SK-N-SH (cell line): ENCODE measurements at regions not wholly inside any gene's neighbourhood (a gene's known extent, or its start where the extent isn't known, plus 50 kb on each side); places are given as distances from the start of the nearest gene placed in this dataset.
A peak's percentile ranks its signal among the peaks of the same experiment; 100 is the strongest.

Experiments
- CTCF ChIA-PET: fragments of 300-600, 350-600 bp; formaldehyde crosslinking; extraction: SDS; loops from one replicate; lab custom pipeline; 2021; lab: Yijun Ruan, JAX
- POLR2A ChIA-PET: fragments of 350-600 bp; sonication (Branson Sonifier 250); formaldehyde crosslinking; extraction: SDS; loops from one replicate; lab custom pipeline; 2020; ENCODE audit warnings: antibody characterized with exemption, inconsistent platforms; lab: Yijun Ruan, JAX
- DNase-seq: peaks from one replicate; pipeline ENCODE4 v3.0.0; 2012
- H2AFZ ChIP-seq: fragments of 200-600 bp; sonication (generic); 2 replicates; pipeline ENCODE4 v1.8.1; 2016; ENCODE audit warnings: antibody characterized with exemption, mild to moderate bottlenecking, low read depth
- H3F3A ChIP-seq: fragments of 200-600 bp; sonication (generic); replicated peaks from 2 replicates; pipeline ENCODE3; 2016; ENCODE audit warnings: antibody characterized with exemption, mild to moderate bottlenecking; ENCODE audit not compliant: insufficient read depth
- H3K27ac ChIP-seq, 2 experiments: fragments of 200-500 bp in 1 of 2; fragments of 200-600 bp in 1 of 2; sonication (Bioruptor generic) in 1 of 2; sonication (generic), shearing (Covaris generic) in 1 of 2; 2 replicates each; pipeline versions ENCODE4 v1.5.1 to v1.6.1; 2014 to 2016; ENCODE audit warnings: low read depth in 2 of 2, inconsistent platforms in 1 of 2, low read length in 1 of 2, mild to moderate bottlenecking in 1 of 2, mixed read lengths in 1 of 2
- H3K27me3 ChIP-seq: fragments of 200-600 bp; sonication (generic), shearing (Covaris generic); 2 replicates; pipeline ENCODE4 v1.6.1; 2016; ENCODE audit warnings: mixed run types; ENCODE audit not compliant: insufficient read depth
- H3K36me3 ChIP-seq, 2 experiments: fragments of 200-500 bp in 1 of 2; fragments of 200-600 bp in 1 of 2; sonication (Bioruptor generic) in 1 of 2; sonication (generic) in 1 of 2; replicated peaks in 1 of 2; 2 replicates each; pipeline versions ENCODE3 to v1.5.1; 2014 to 2016; ENCODE audit warnings: low read length in 1 of 2, mild to moderate bottlenecking in 1 of 2; ENCODE audit not compliant: insufficient read depth in 2 of 2, control insufficient read depth in 1 of 2
- H3K4me1 ChIP-seq, 2 experiments: fragments of 200-500 bp in 1 of 2; fragments of 200-600 bp in 1 of 2; sonication (Bioruptor generic) in 1 of 2; sonication (generic), shearing (Covaris generic) in 1 of 2; 2 replicates each; pipeline versions ENCODE4 v1.5.1 to v1.6.1; 2014 to 2016; ENCODE audit warnings: low read depth in 1 of 2, low read length in 1 of 2, mixed run types in 1 of 2; ENCODE audit not compliant: insufficient read depth in 2 of 2, control insufficient read depth in 1 of 2
- H3K4me2 ChIP-seq: fragments of 200-600 bp; sonication (generic), shearing (Covaris generic); 2 replicates; pipeline ENCODE4 v1.6.1; 2017; ENCODE audit warnings: mixed run types
- H3K4me3 ChIP-seq, 2 experiments: fragments of 200-500 bp in 1 of 2; fragments of 200-600 bp in 1 of 2; sonication (Bioruptor generic) in 1 of 2; sonication (generic), shearing (Covaris generic) in 1 of 2; 2 replicates each; pipeline versions ENCODE4 v1.5.1 to v1.8.1; 2014 to 2016; ENCODE audit warnings: low read depth in 2 of 2, inconsistent platforms in 1 of 2, low read length in 1 of 2, mild to moderate bottlenecking in 1 of 2, mixed read lengths in 1 of 2, moderate library complexity in 1 of 2
- H3K79me2 ChIP-seq: fragments of 200-600 bp; sonication (generic); 2 replicates; pipeline ENCODE4 v1.8.1; 2017; ENCODE audit warnings: mild to moderate bottlenecking; ENCODE audit not compliant: insufficient read depth
- H3K9ac ChIP-seq: fragments of 200-600 bp; sonication (generic); 2 replicates; pipeline ENCODE4 v1.6.1; 2017; ENCODE audit warnings: mixed run types
- H3K9me2 ChIP-seq: fragments of 200-600 bp; sonication (generic); 2 replicates; pipeline ENCODE4 v1.6.1; 2017; ENCODE audit warnings: mixed run types
- H3K9me3 ChIP-seq: fragments of 200-600 bp; sonication (generic); 2 replicates; pipeline ENCODE4 v1.6.1; 2017; ENCODE audit warnings: mixed run types, mild to moderate bottlenecking, moderate library complexity
- H4K20me1 ChIP-seq: fragments of 200-600 bp; sonication (generic); 2 replicates; pipeline ENCODE4 v1.6.1; 2017; ENCODE audit warnings: mild to moderate bottlenecking, mixed run types; ENCODE audit not compliant: insufficient read depth
- EP300 ChIP-seq, 2 experiments: IDR thresholded peaks; 2 replicates each; pipeline versions ENCODE4 v1.4.0 to v1.6.1; 2012; ENCODE audit warnings: borderline replicate concordance in 1 of 2, low read depth in 1 of 2, low read length in 1 of 2
- FOXJ3 ChIP-seq: sonication (generic); formaldehyde crosslinking; IDR thresholded peaks from 2 replicates; pipeline ENCODE4 v1.5.1; 2020; ENCODE audit warnings: mild to moderate bottlenecking, missing genetic modification reagents
- FOXM1 ChIP-seq: IDR thresholded peaks from 2 replicates; pipeline ENCODE4 v1.4.0; 2012; ENCODE audit warnings: low read depth, mild to moderate bottlenecking
- JUND ChIP-seq: IDR thresholded peaks from 2 replicates; pipeline ENCODE4 v1.4.0; 2012
- MEF2A ChIP-seq: IDR thresholded peaks from 2 replicates; pipeline ENCODE4 v1.4.0; 2012; ENCODE audit warnings: low read depth, borderline replicate concordance
- MXI1 ChIP-seq: IDR thresholded peaks from 2 replicates; pipeline ENCODE4 v1.6.1; 2012; ENCODE audit warnings: mild to moderate bottlenecking, low read depth, low read length, improper control_type of control experiment
- NRF1 ChIP-seq: IDR thresholded peaks from 2 replicates; pipeline ENCODE4 v1.6.1; 2012; ENCODE audit warnings: low read depth, mild to moderate bottlenecking, low read length
- POLR2AphosphoS5 ChIP-seq: IDR thresholded peaks from 2 replicates; pipeline ENCODE4 v1.6.1; 2012; ENCODE audit warnings: low read depth, low read length
- RCOR1 ChIP-seq: fragments of 150-350 bp; IDR thresholded peaks from 2 replicates; pipeline ENCODE4 v1.6.1; 2017; ENCODE audit warnings: antibody characterized with exemption, low read length
- RFX5 ChIP-seq: IDR thresholded peaks from 2 replicates; pipeline ENCODE4 v1.6.1; 2012; ENCODE audit warnings: mild to moderate bottlenecking, improper control_type of control experiment, low read length
- SMC3 ChIP-seq: IDR thresholded peaks from 2 replicates; pipeline ENCODE4 v1.6.1; 2012; ENCODE audit warnings: low read depth, low read length, improper control_type of control experiment
- WGBS: methylation state at CpG from one replicate; pipeline ENCODE4 v1.1.6; 2017; ENCODE audit warnings: low lambda C conversion rate; 5-methylcytosine and 5-hydroxymethylcytosine counted together
- TF ChIP-seq, protein P1 (sequence below): IDR thresholded peaks from 2 replicates; pipeline ENCODE4 v1.4.0; 2012; ENCODE audit warnings: low read depth, borderline replicate concordance
- TF ChIP-seq, protein P2 (sequence below): fragments of 150-350 bp; IDR thresholded peaks from 2 replicates; pipeline ENCODE4 v1.6.1; 2017; ENCODE audit warnings: antibody characterized with exemption, low read length, low read depth, borderline replicate concordance
- TF ChIP-seq, protein P3 (sequence below): fragments of 150-350 bp; IDR thresholded peaks from 2 replicates; pipeline ENCODE4 v1.6.1; 2016; ENCODE audit warnings: mild to moderate bottlenecking, low read depth, low read length
- TF ChIP-seq, protein P4 (sequence below): IDR thresholded peaks from 2 replicates; pipeline ENCODE4; 2012
- TF ChIP-seq, protein P5 (sequence below): IDR thresholded peaks from 2 replicates; pipeline ENCODE4 v1.4.0; 2012; ENCODE audit warnings: low read depth

DNA sequence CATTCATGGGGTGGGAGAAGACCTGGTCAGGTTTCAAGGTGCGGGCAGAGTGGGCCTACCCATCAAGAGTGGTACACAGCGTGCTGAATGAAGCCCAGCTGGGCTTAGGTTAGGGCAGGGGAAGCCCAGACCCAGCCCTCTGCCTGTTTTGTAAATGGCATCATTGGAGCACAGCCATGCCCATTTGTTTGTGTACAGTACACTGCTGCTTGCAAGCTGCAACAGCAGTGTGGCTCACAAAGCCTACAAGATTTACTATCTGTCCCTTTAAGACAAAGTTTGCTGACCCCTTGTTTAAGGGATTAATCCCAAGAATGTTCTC, 230.1 kb upstream of the TNRC6C start:
- Histone ChIP-seq H3K36me3 (no peaks in the 10 kb centered on the region), H4K20me1 (no peaks in the 10 kb centered on the region), H3K4me2 (no peak overlapping the region), H3K9me2 (no peaks in the 10 kb centered on the region), H3K9me3 (no peaks in the 10 kb centered on the region), H3K4me1 (peaks cover 0 to 41% of the 10 kb centered on the region in 2 experiments; a peak in 1 of 4 replicates), H3F3A (no peaks in the 10 kb centered on the region), H3K79me2 (no peaks in the 10 kb centered on the region), H2AFZ (no peak overlapping the region), H3K27me3 (peaks cover 5% of the 10 kb centered on the region; the same call in 1 of the 2 replicates), H3K4me3 (no peak overlapping the region), H3K27ac (peak overlapping the region in 1 of 2 experiments; percentile 76; a peak in 2 of 4 replicates), H3K9ac (no peak overlapping the region)
- POLR2A ChIA-PET: interaction anchor here (1.4 to 2.6 kb wide), 2 partner anchors 186 to 230 kb away, joined by 4 to 15 read pairs; partner anchors contain the start of gene TNRC6C
- CTCF ChIA-PET: interaction anchor here (0.8 to 3.8 kb wide), 19 partner anchors 9 to 328 kb away, joined by 3 to 27 read pairs (median 4); partner anchors contain the start of gene TNRC6C
- TF ChIP-seq FOXJ3 (CRISPR knock-in tag): no peak
- TF ChIP-seq RFX5: no peak
- no peak for TF ChIP-seq JUND
- no peak for TF ChIP-seq EP300 (IDR thresholded peaks at IDR 0.05; ENCODE audit: borderline replicate concordance in 1 of 2, low read depth in 1 of 2, low read length in 1 of 2)
- no peak for TF ChIP-seq NRF1
- TF ChIP-seq POLR2AphosphoS5: no peak
- TF ChIP-seq, protein P1, sequence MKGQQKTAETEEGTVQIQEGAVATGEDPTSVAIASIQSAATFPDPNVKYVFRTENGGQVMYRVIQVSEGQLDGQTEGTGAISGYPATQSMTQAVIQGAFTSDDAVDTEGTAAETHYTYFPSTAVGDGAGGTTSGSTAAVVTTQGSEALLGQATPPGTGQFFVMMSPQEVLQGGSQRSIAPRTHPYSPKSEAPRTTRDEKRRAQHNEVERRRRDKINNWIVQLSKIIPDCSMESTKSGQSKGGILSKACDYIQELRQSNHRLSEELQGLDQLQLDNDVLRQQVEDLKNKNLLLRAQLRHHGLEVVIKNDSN: no peak
- no peak for TF ChIP-seq SMC3
- no peak for TF ChIP-seq FOXM1
- TF ChIP-seq MEF2A: no peak
- TF ChIP-seq, protein P2, sequence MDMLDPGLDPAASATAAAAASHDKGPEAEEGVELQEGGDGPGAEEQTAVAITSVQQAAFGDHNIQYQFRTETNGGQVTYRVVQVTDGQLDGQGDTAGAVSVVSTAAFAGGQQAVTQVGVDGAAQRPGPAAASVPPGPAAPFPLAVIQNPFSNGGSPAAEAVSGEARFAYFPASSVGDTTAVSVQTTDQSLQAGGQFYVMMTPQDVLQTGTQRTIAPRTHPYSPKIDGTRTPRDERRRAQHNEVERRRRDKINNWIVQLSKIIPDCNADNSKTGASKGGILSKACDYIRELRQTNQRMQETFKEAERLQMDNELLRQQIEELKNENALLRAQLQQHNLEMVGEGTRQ: no peak
- TF ChIP-seq, protein P3, sequence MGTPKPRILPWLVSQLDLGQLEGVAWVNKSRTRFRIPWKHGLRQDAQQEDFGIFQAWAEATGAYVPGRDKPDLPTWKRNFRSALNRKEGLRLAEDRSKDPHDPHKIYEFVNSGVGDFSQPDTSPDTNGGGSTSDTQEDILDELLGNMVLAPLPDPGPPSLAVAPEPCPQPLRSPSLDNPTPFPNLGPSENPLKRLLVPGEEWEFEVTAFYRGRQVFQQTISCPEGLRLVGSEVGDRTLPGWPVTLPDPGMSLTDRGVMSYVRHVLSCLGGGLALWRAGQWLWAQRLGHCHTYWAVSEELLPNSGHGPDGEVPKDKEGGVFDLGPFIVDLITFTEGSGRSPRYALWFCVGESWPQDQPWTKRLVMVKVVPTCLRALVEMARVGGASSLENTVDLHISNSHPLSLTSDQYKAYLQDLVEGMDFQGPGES: no peak
- no peak for TF ChIP-seq MXI1
- TF ChIP-seq, protein P4, sequence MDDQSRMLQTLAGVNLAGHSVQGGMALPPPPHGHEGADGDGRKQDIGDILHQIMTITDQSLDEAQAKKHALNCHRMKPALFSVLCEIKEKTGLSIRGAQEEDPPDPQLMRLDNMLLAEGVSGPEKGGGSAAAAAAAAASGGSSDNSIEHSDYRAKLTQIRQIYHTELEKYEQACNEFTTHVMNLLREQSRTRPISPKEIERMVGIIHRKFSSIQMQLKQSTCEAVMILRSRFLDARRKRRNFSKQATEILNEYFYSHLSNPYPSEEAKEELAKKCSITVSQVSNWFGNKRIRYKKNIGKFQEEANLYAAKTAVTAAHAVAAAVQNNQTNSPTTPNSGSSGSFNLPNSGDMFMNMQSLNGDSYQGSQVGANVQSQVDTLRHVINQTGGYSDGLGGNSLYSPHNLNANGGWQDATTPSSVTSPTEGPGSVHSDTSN: no peak
- TF ChIP-seq, protein P5, sequence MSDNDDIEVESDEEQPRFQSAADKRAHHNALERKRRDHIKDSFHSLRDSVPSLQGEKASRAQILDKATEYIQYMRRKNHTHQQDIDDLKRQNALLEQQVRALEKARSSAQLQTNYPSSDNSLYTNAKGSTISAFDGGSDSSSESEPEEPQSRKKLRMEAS: no peak
- no peak for TF ChIP-seq RCOR1
- WGBS: 77% methylated on average over 2 of the region's 2 CpGs
- DNase-seq: no peak
